ENCODE measurements at regions not wholly inside any gene's neighbourhood (a gene's known extent, or its start where the extent isn't known, plus 50 kb on each side); places are given as distances from the start of the nearest gene placed in this dataset.

DNA sequence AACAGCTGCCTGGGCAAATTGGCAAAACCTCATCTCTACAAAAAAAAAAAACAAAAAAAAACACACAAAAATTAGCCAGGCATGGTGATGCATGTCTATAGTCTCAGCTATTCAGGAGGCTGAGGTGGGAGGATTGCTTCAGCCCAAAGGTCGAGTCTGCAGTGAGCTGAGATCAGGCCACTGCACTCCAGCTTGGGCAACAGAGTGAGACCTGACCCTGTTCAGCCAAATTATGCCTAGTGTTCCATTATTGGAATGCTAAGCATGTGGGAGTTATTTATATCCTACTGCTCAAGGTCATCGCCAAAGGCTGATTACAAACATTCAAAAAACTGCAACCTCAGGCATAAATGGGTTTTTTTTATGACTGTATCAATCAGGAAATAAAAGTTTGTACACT lies 1251.0 kb upstream of the PCDH9 start:
- DNase-seq (ENCODE audit: low spot score), result no peak

DNA sequence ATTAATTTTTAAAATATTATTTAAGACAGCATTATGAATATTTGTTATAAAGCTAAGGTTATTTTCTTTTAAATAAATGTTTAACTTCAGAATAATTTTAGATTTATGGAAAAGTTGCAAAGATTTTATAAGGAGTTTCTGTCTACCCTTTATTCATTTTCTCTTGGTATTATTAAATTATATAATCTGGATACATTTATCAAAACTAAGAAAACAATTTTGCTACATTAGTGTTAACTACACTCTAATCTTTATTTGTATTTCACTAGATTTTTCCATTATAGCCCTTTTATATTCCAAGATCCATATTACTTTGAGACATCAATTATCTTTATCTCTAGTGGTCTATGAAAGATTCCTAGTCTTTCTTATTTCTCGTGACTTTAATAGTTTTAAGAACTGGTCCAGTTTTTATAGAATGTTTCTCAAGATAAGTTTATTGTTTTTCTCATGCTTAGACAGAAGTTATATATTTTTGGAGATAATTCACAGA lies 1243.7 kb upstream of the PCDH9 start:
- DNase-seq (ENCODE audit: low spot score), result no peak

DNA sequence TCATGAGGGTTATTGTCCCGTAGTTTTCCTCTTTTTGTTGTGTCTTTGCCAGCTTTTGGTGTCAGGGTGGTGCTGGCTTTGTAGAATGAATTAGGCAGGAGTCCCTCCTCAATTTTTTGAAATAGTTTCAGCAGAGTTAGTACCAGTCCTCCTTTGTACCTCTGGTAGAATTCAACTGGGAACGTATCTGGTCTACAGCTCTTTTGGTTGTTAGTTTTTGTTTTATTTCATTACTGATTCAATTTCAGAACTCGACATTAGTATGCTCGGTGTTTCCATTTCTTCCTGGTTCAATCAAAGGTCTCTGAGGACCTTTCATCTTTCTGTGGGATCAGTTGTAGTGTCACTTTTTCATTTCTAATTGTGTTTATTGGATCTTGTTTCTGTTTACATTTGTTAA lies 1237.0 kb upstream of the PCDH9 start:
- DNase-seq (ENCODE audit: low spot score), result no peak

DNA sequence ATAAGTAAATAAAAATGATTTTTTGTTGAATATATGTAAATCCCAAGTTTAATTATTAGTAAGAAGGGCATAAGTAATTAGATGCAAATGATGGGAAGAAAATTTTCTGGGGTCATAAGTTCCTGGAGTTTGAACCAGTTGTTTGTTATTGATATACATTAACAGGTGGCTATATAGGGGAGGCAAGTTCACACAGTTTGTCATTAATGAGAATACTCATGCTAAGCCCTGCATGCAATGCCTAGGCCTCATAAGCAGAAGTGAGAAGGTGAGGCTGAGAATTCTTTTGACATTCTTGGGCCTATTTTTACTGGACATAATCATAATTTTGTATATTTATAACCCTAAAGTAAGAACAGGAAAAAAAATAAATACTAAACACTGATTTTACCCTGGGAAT lies 1210.7 kb upstream of the PCDH9 start:
- no peak for DNase-seq (ENCODE audit: low spot score)

DNA sequence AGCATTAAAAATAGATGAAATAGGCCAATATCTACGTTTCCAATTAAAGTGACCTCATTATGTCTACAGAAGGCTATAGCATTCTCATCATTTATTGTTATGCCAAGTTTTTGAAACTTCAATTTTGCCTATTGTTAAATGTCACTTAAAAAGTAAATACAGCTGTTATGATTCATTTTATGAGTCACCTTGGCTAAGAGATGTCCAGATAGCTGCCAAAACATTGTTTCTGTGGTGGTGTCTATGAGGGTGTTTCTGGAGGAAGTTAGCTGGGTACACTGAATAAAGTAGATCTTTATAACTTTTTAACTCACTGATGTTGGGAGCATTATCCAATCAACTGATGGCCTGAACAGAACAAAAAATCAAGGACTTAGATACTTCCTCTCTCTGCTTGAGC lies 1209.7 kb upstream of the PCDH9 start:
- peak; percentile 1 for DNase-seq (ENCODE audit: low spot score)

DNA sequence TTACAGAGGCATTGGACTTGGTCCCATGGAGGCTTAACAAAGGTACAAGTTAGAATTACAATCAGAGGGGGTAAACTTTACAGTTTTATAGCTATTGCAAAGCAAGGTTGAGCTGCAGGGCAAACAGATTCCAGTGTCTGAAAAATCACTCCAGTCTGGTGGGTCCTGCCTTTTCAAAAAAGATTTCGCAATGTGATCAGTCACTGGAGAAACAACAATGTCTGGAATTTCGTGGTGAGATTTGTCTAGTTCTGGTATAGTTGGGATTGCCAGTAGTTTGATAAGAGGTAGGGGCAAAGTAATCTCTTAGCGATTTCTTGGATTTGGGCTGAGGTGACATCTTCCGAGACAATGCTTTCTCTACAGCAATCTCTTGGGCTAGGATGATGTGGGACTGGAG lies 1198.2 kb upstream of the PCDH9 start:
- no peak for DNase-seq (ENCODE audit: low spot score)

DNA sequence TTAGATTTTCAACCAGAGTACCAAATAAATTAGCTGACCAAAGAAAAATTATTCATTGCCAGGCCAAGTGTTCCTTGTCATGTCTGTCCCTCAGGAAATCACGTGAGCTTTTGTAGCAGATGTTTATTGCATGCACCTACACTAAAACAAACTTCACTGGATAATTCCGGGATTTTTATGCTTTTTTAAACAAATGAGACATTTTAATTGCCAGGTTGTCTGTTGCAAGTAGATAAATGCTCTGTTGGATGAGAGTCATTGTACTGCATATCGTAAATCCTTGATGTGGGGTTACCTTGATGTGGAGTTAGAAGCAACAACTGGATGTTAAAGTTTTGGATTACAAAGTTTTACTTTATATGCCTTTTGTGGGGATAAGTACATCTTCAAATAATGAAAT lies 1187.7 kb upstream of the PCDH9 start:
- no peak for DNase-seq (ENCODE audit: low spot score)

DNA sequence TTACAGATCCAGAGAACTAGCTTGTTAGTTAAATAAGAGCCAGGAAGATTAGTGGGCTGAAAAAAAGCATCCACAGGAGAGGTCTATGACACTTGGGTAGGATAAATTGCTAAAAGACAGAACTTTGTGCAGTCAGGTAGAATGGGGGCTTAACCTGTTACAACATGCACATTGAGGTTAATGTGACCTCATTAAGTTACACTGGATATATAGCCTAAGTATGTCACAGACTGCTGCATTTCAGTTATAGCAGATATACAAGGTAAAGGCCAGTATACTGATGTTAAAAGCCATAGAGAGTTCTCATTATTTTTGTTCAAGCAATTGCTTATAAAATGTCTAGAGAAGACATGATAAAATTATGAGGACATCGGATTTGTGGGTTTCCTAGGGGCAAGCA lies 1179.9 kb upstream of the PCDH9 start:
- no peak for DNase-seq (ENCODE audit: low spot score)

DNA sequence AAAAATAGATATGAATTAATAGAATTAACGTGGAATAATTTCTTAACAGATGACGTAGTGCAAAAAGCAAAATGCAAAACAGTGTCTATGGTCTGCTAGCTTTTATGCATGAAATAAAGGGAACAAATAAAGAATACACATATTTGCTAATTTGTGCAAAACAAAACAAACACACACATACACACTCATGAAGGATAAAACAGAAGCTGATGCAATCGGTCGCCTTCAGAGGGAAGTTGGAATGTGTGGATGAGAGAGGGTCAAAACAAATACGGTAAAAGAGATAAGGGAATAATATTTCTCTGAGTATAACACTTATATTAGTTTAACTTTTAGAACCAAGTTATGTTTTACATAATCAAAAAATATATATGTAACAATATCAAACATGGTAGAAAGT lies 1160.9 kb upstream of the PCDH9 start:
- DNase-seq (ENCODE audit: low spot score), result no peak

DNA sequence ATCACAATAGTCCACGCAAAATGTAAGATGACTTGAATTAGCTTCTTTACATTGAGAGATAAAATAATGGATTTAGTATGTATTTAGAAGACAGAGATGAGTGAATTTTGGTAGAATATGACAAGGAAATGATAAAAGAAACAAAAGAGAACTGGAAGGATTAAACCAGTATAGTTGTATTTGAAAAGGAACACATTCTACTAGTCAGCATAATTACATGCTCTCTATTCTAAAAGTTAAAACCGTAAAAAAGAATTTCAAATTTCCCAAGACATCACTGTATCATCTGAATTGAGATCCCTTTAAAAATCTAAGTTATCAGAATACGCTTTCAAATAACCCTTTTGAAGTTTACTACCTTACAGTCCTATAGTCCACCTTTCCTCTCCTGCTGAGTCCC lies 1156.7 kb upstream of the PCDH9 start:
- DNase-seq (ENCODE audit: low spot score), result no peak

DNA sequence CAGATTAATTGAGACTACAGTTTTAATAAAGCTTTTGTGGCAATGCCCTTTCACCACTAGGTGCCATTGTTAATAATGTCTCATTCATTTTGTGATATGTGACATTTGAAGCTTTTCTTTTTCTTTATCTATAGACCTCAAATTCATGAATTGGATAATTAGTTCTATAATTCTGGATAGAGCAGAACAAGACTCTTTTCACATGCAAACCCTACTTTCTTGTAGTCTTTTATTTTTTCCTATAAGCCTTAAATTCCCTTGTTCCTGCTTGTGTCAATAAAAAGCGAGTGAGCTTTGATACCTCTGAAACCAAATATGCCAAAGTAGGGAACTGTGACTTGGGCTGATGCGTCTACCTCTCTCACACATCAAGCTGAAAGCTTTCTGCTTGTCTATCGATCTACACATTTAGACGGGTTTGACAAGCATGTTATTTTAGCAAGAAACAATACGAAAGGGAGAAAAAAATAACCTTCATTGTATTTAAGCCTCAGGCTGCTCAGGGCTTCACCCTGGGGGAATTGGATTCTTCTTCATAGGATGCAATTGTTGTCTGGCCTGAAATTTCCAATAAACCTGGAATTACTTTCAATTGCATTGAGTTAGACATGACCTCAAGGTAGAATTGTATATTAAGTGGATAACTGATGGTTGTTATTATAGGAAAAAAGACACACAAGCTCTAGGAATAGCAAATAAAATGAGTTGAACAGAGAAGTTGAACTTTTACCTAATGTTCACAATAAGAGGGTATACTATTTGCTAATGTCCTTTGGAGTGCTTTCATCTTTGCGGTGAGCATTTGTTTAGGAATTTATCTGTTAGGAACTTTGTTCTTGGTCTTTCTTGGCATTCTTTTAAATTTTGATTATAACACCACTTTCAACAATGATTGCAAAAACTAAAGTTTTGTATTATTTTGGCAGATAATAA lies 1150.2 kb upstream of the PCDH9 start:
- DNase-seq (ENCODE audit: low spot score), result no peak

DNA sequence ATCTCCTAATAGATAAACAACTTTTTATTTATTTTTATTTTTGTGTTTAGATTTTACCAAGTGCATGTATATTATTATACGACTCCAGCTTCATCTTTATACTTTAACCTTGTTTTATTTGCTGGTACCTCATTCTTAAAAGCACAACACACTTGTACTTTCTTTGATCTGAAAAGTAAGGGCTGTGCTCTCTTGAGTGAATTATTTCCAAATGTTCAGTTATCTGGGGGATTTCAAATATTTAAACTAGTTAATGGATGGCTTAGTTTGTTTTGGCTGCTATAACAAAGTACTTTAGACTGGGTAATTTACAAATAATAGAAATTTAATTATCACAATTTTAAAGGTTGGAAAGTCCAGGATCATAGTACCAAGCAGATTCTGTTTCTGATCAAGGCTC lies 1148.2 kb upstream of the PCDH9 start:
- DNase-seq (ENCODE audit: low spot score), result no peak

DNA sequence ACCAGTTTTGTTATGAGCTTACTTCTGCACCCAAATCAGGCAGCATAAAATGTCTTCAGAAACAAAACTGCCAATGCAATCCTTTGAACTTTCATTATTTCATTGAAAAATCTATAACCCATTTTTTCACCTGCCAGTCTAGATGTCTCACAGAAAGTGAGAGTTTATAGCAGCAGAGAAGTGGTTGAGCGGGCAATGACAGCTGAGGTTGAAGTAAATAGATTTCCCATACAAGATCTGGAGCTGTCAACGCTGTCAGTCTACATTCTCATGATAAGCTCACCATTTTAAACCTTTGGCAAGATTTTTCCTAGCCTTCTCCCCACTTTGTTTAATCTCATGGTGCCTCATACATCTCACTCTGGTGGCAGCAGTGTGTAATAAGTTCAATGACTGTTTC lies 1144.9 kb upstream of the PCDH9 start:
- DNase-seq (ENCODE audit: low spot score), result no peak

DNA sequence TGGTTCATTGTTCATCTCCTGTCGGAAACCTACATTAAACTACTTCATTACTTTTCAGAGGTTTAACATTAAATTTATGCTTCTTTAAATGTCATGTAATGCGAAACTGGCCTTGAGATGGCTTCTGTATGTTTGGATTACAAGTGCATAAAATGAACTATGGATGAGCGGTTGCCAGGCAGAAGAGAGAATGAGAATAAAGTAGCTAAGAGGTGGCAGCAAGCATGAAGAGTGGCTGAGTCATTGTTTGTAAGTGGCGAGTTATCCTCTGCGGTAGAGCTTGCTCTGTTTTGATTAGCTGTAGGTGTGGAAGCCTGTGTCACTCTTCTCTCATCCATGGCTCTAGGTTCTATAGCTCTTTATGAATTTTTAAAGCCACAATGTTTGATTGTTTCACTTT lies 1139.6 kb upstream of the PCDH9 start:
- peak; percentile 10 for DNase-seq (ENCODE audit: low spot score)

DNA sequence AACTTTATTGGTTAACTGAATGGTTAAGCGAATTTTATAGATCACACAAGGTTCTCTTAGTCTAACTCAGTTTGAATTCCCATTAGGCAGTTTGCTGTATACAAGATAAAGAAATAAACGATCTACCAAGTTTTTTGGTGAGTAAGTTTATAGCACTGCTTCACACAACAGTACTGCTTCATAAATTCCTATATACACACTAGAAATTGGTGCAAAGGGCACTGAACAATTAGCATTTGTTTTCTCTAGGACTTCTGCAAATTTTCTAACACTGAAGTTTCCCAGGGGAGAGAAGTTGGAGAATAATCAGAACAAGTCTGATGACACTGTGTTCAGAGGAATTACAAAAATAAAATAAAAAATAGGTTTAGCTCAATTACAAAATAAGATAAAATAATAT lies 1138.8 kb upstream of the PCDH9 start:
- no peak for DNase-seq (ENCODE audit: low spot score)

DNA sequence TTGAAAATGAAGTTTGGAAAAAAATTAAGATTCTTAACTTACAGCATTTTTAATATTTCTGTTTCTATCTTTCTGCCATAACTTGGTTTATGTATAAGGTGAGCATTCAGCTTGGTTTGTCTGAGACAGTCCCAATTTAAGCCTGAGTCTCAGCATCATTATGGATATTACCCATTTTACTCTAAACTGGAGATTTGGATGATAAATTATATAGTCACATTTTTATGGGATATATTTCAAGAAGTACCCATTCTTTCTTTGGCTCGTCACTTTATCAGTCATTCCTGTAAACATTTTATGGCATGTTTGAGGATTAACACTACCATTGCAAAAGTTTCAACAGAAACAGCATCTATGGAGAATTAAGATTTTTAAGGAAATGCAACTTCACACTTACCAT lies 1129.0 kb upstream of the PCDH9 start:
- no peak for DNase-seq (ENCODE audit: low spot score)

DNA sequence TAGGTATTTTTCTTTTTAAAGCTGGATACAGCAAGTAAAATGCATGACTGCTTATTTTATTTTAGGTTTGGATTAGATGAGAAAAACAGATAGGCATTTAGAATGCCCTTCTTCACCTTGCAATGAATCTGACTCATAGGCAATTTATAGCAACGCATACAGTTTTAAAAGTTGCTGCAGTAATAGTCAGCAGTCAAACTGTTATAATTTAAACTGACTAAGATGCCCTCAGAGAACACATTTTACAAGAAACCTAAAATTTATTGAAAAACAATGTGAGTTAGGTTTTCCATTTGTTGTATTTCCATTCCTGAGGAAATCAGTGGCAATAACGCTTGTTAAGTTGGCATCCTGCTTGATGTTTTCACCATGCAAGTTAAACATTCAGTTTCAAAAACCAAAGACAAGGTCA lies 1128.2 kb upstream of the PCDH9 start:
- no peak for DNase-seq (ENCODE audit: low spot score)

DNA sequence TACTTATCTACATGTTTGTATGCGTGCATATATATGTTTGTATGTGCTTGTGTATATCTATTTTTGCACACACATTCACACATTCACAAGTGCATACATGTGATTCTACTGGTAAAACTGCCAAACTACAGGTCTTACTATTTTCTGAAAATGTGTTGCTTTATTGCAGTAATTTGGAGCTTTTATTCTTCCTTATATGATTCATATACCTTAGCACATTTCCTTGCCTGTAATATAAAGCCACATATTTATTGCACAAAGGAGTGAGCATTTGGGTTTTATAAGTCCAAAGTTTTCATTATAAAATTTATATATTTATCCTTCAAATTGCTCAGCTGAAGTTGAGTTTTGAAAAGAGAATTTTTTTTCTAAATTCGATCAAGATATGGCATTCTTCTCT lies 1120.4 kb upstream of the PCDH9 start:
- DNase-seq (ENCODE audit: low spot score), result no peak

DNA sequence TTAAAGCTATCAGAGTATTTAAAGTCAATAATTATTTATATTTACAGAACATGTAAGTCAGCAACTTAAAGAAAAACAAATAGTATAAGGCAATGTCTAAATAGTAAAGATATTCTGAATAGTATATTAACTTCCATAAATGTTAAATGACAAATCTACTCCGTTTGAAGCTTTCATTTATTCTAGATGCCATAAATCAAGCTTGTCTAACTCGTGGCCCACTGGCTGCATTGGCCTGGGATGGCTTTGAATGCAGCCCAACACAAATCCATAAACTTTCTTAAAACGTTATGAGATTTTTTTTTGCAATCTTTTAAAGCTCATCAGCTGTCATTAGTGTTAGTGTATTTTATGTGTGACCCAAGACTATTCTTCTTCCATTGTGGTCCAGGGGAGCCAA lies 1117.1 kb upstream of the PCDH9 start:
- DNase-seq (ENCODE audit: low spot score), result no peak

DNA sequence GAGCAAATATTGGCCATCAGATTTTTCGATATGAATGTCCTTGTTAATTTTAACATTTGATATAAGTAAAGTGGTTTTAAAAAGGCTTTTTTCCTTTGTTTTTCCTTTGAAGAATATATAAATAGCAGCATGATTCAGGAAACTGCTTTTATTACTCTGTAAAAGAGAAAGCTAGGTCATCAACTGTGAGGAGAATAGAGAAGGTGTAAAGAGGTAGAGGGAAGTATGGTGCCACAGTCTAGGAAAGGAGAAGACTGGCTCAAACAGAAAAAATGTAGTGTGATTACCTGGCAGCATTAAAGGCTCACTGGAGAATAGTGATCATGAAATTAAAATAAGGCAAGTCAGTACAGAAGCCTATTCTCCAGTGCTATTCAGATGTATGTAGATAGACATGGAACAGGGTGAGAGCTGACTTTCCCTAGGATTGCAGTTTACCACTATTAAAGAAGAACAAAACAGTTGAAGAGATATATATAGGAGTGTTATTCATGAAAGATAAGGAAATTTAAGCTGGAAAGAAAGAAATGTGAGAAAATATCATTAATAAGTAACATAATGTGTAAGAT lies 1115.9 kb upstream of the PCDH9 start:
- no peak for DNase-seq (ENCODE audit: low spot score)

DNA sequence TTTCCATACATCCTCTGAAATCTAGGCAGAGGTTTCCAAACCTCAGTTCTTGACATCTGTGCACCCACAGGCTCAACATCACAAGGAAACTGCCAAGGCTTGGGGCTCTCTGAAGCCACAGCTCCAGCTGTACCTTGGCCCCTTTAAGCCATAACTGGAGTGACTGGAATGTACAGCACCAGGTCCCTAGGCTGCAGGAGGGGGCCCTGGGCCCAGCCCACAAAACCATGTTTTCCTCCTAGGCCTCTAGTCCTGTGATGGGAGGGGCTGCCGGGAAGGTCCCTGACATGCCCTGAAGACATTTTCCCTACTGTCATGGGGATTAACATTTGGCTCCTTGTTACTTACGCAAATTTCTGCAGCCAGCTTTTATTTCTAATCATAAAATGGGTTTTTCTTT lies 1093.0 kb upstream of the PCDH9 start:
- DNase-seq (ENCODE audit: low spot score), result no peak

DNA sequence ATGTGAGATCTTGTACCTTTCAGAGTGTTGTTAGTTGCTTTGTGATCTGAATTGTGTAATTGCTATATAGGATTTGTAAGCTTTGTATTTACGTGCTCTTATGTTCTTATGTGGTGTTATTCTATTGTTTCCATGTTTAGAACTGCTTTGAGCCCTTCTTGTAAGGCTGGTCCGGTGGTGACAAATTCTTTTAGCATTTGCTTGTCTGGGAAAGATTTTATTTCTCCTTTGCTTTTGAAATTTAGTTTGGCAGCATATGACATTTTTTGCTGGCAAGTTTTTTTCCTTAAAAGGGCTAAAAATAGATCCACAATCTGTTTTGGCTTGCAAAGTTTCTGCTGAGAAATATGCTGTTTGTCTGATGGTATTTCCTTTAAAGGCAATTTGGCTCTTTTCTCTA lies 1089.2 kb upstream of the PCDH9 start:
- no peak for DNase-seq (ENCODE audit: low spot score)

DNA sequence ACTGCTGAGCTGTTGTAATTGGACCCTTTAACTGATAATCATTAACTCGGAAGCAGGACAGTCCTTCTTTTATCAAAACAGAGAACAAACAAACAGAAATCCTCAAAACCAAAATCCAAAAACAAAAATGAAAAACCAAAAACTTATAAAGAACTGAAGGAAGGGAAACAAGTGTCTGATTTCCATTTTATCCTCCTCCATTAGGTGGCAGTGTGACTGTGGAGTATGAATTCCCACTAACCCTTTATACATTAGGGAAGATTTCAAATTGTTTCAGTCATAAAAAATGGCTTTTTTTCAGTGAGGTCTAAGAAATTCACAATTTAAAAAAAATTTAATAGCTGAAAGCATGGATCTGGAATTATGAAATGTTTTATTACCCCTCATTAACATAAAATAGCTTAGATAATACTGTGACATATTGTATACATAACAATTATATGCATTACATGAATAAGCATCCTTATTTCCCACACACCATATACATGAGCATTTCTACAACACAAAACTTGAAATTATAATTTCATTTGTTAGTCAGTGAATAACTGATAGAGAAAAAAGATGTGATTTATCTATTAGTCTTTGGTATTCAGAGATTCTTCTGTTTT lies 1074.3 kb upstream of the PCDH9 start:
- DNase-seq (ENCODE audit: low spot score), result peak; percentile 24
